22Rv1 (cell line): ENCODE measurements at regions not wholly inside any gene's neighbourhood (a gene's known extent, or its start where the extent isn't known, plus 50 kb on each side); places are given as distances from the start of the nearest gene placed in this dataset.

ENCODE experiments used
- H3K27ac ChIP-seq: fragments of 450-650 bp; 2 replicates; pipeline ENCODE4 v1.5.1; 2017
- CTCF ChIP-seq: fragments of 450-650 bp; IDR thresholded peaks from 2 replicates; pipeline ENCODE4 v1.5.1; 2017; ENCODE audit warnings: mild to moderate bottlenecking
- ZFX ChIP-seq: fragments of 450-650 bp; IDR thresholded peaks from 2 replicates; pipeline ENCODE4 v1.6.1; 2017; ENCODE audit warnings: antibody characterized with exemption, borderline replicate concordance

- H3K27ac ChIP-seq, result no peak overlapping the region
- TF ChIP-seq CTCF (no peak), ZFX (no peak)
These were observed 90.6 kb upstream of the SPAG17 start for GRCh38 chr1:118275472-118276115.

- no peak overlapping the region for H3K27ac ChIP-seq
- TF ChIP-seq ZFX (no peak), CTCF (no peak)
These were observed 87.9 kb upstream of the SPAG17 start for GRCh38 chr1:118272884-118273283.

DNA sequence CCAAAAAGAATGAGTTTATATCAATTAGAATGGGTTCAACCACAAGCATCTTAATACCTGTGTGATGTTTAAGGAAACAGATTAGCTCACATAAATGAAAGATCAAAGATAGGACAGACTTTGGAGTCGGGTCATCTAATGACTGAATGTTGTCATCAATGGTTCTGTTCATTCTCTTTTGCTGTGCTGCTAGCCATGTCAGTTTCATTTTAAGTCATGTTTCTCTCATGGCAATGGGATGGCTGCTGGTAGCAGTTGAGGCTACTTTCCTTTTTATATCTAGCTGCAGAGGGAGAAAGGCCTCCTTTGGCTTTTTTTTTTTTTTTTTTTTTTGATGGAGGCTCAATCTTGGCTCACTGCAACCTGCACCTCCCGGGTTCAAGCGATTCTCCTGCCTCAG is 86.9 kb upstream of the SPAG17 start:
- TF ChIP-seq ZFX (no peak), CTCF (no peak)
- no peak overlapping the region for H3K27ac ChIP-seq

DNA sequence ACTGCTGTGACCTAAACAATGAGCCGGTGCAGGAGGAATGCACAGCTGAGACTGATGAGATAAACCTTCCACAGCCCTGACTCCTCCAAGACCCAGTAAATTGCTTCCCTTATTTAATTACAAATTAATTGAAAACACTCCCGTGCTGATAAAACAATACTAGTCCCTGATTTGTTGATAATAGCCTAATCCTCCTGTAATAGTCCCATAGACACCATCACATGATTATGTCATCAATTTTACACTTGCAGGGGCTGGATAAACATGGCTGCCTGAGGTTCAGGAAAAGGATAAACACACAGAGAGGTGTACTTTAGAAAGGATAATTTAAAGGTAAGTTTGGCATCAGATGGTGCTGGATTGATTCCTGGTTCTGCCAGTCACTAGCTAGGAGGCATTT is 84.6 kb upstream of the SPAG17 start:
- TF ChIP-seq ZFX, result no peak
- no peak overlapping the region for H3K27ac ChIP-seq

- no peak for TF ChIP-seq CTCF
- TF ChIP-seq ZFX, result no peak
- no peak overlapping the region for H3K27ac ChIP-seq
These were observed 81.4 kb upstream of the SPAG17 start for GRCh38 chr1:118266436-118266835.

- TF ChIP-seq CTCF (no peak), ZFX (no peak)
- H3K27ac ChIP-seq, result no peak overlapping the region
These were observed 79.3 kb upstream of the SPAG17 start for GRCh38 chr1:118264343-118264742.

- no peak overlapping the region for H3K27ac ChIP-seq
- TF ChIP-seq CTCF, result no peak
- TF ChIP-seq ZFX, result no peak
These were observed 77.8 kb upstream of the SPAG17 start for GRCh38 chr1:118262865-118263264.

- TF ChIP-seq CTCF (no peak), ZFX (no peak)
- no peak overlapping the region for H3K27ac ChIP-seq
These were observed 73.9 kb upstream of the SPAG17 start for GRCh38 chr1:118258975-118259374.
